IPS DF 6.9 (cell line): ENCODE measurements at regions not wholly inside any gene's neighbourhood (a gene's known extent, or its start where the extent isn't known, plus 50 kb on each side); places are given as distances from the start of the nearest gene placed in this dataset.

Experiments
- DNase-seq: peaks from one replicate; pipeline ENCODE4 v3.0.0-alpha.2; 2013; ENCODE audit warnings: low read depth, low spot score
- H3K27ac ChIP-seq: one replicate; pipeline ENCODE4 v1.5.1; 2013; ENCODE audit warnings: low read length, control low read depth
- H3K27me3 ChIP-seq: 2 replicates; pipeline ENCODE4 v1.6.1; 2013; ENCODE audit warnings: mild to moderate bottlenecking, low read length; ENCODE audit not compliant: control insufficient read depth, insufficient read depth
- H3K36me3 ChIP-seq: 2 replicates; pipeline ENCODE4 v1.6.1; 2013; ENCODE audit warnings: low read length; ENCODE audit not compliant: control insufficient read depth, insufficient read depth
- H3K4me1 ChIP-seq: 2 replicates; pipeline ENCODE4 v1.6.1; 2013; ENCODE audit warnings: low read length; ENCODE audit not compliant: control insufficient read depth, insufficient read depth
- H3K4me3 ChIP-seq: 2 replicates; pipeline ENCODE4 v1.5.1; 2013; ENCODE audit warnings: mild to moderate bottlenecking, low read length
- H3K9me3 ChIP-seq: 2 replicates; pipeline ENCODE4 v1.6.1; 2013; ENCODE audit warnings: low read length, inconsistent platforms; ENCODE audit not compliant: control insufficient read depth, insufficient read depth
- WGBS: extraction: QIAGEN DNeasy Blood & Tissue Kit; methylation state at CpG from one replicate; pipeline ENCODE4 v1.1.7; 2013; ENCODE audit warnings: mixed read lengths, missing lambda C conversion rate; ENCODE audit not compliant: insufficient read length, insufficient coverage; 5-methylcytosine and 5-hydroxymethylcytosine counted together

- Histone ChIP-seq H3K4me3 (no peak overlapping the region), H3K9me3 (no peaks in the 10 kb centered on the region), H3K36me3 (no peaks in the 10 kb centered on the region), H3K4me1 (no peaks in the 10 kb centered on the region), H3K27me3 (no peaks in the 10 kb centered on the region), H3K27ac (no peak overlapping the region)
- no peak for DNase-seq
Observed at GRCh38 chr1:114315631-114316030, 162.0 kb upstream of the SYT6 start.

- Histone ChIP-seq H3K4me3 (no peak overlapping the region), H3K4me1 (no peaks in the 10 kb centered on the region), H3K27me3 (no peaks in the 10 kb centered on the region), H3K9me3 (no peaks in the 10 kb centered on the region), H3K36me3 (no peaks in the 10 kb centered on the region), H3K27ac (no peak overlapping the region)
- no CpG with 5 or more reads among the region's 3 CpGs for whole genome bisulfite sequencing
- DNase-seq: no peak
Observed at GRCh38 chr1:114314576-114314975, 160.9 kb upstream of the SYT6 start.

GRCh38 chr1:114314098-114314497 is 160.4 kb upstream of the SYT6 start:
- no peaks in the 10 kb centered on the region for H3K9me3 ChIP-seq
- H3K36me3 ChIP-seq: no peaks in the 10 kb centered on the region
- H3K27ac ChIP-seq: no peak overlapping the region
- no peaks in the 10 kb centered on the region for H3K27me3 ChIP-seq
- no peak overlapping the region for H3K4me3 ChIP-seq
- no peaks in the 10 kb centered on the region for H3K4me1 ChIP-seq
- DNase-seq: no peak
- no CpG with 5 or more reads among the region's 1 CpG for WGBS

GRCh38 chr1:114310695-114311271 is 157.1 kb upstream of the SYT6 start:
- Histone ChIP-seq H3K36me3 (no peaks in the 10 kb centered on the region), H3K27me3 (no peaks in the 10 kb centered on the region), H3K4me3 (no peak overlapping the region), H3K9me3 (no peaks in the 10 kb centered on the region), H3K27ac (no peak overlapping the region), H3K4me1 (no peaks in the 10 kb centered on the region)
- DNase-seq: no peak
- WGBS: no CpG with 5 or more reads among the region's 3 CpGs

GRCh38 chr1:114302821-114303220 is 149.2 kb upstream of the SYT6 start:
- Histone ChIP-seq H3K27me3 (no peaks in the 10 kb centered on the region), H3K36me3 (no peaks in the 10 kb centered on the region), H3K4me1 (no peaks in the 10 kb centered on the region), H3K27ac (no peak overlapping the region), H3K9me3 (no peaks in the 10 kb centered on the region), H3K4me3 (no peak overlapping the region)
- DNase-seq: no peak
- WGBS: no CpG with 5 or more reads among the region's 2 CpGs

GRCh38 chr1:114299331-114299975 is 145.8 kb upstream of the SYT6 start:
- Histone ChIP-seq H3K36me3 (no peaks in the 10 kb centered on the region), H3K27me3 (no peaks in the 10 kb centered on the region), H3K4me1 (no peaks in the 10 kb centered on the region), H3K9me3 (no peaks in the 10 kb centered on the region), H3K4me3 (no peak overlapping the region), H3K27ac (no peak overlapping the region)
- no CpG with 5 or more reads among the region's 9 CpGs for WGBS
- DNase-seq: no peak

GRCh38 chr1:114298008-114298407 is 144.3 kb upstream of the SYT6 start:
- H3K9me3 ChIP-seq: no peaks in the 10 kb centered on the region
- no CpG with 5 or more reads among the region's 12 CpGs for WGBS
- H3K27me3 ChIP-seq: no peaks in the 10 kb centered on the region
- no peaks in the 10 kb centered on the region for H3K36me3 ChIP-seq
- no peaks in the 10 kb centered on the region for H3K4me1 ChIP-seq
- no peak for DNase-seq
- no peak overlapping the region for H3K27ac ChIP-seq
- H3K4me3 ChIP-seq: no peak overlapping the region

GRCh38 chr1:114296413-114296812 is 142.7 kb upstream of the SYT6 start:
- DNase-seq: no peak
- Histone ChIP-seq H3K36me3 (no peaks in the 10 kb centered on the region), H3K27me3 (no peaks in the 10 kb centered on the region), H3K4me3 (no peak overlapping the region), H3K4me1 (no peaks in the 10 kb centered on the region), H3K9me3 (no peaks in the 10 kb centered on the region), H3K27ac (no peak overlapping the region)
- no CpG with 5 or more reads among the region's 4 CpGs for WGBS

GRCh38 chr1:114295321-114295720 is 141.7 kb upstream of the SYT6 start:
- no peaks in the 10 kb centered on the region for H3K27me3 ChIP-seq
- H3K36me3 ChIP-seq: no peaks in the 10 kb centered on the region
- H3K4me1 ChIP-seq: no peaks in the 10 kb centered on the region
- WGBS: no CpG with 5 or more reads among the region's 6 CpGs
- DNase-seq: no peak
- no peak overlapping the region for H3K27ac ChIP-seq
- H3K4me3 ChIP-seq: no peak overlapping the region
- no peaks in the 10 kb centered on the region for H3K9me3 ChIP-seq

- no peaks in the 10 kb centered on the region for H3K27me3 ChIP-seq
- no CpG with 5 or more reads among the region's 2 CpGs for WGBS
- H3K36me3 ChIP-seq: no peaks in the 10 kb centered on the region
Observed at GRCh38 chr1:114292835-114293234, 139.2 kb upstream of the SYT6 start.

GRCh38 chr1:114292194-114292593 is 138.5 kb upstream of the SYT6 start:
- H3K4me1 ChIP-seq: no peaks in the 10 kb centered on the region
- H3K9me3 ChIP-seq: no peaks in the 10 kb centered on the region
- no peak for DNase-seq
- H3K4me3 ChIP-seq: no peak overlapping the region
- WGBS: no CpG with 5 or more reads among the region's 5 CpGs
- H3K27ac ChIP-seq: no peak overlapping the region
- H3K36me3 ChIP-seq: no peaks in the 10 kb centered on the region
- no peaks in the 10 kb centered on the region for H3K27me3 ChIP-seq

More at GRCh38 chr1:114292835-114293234, 139.2 kb upstream of the SYT6 start:
- Histone ChIP-seq H3K9me3 (no peaks in the 10 kb centered on the region), H3K4me1 (no peaks in the 10 kb centered on the region), H3K27ac (no peak overlapping the region), H3K4me3 (no peak overlapping the region)
- DNase-seq: no peak
